GM23248 (cell line): ENCODE measurements at regions not wholly inside any gene's neighbourhood (a gene's known extent, or its start where the extent isn't known, plus 50 kb on each side); places are given as distances from the start of the nearest gene placed in this dataset.

Source experiments
- EZH2 ChIP-seq: fragments of 200-600 bp; sonication (generic); IDR thresholded peaks from 2 replicates; pipeline ENCODE4 v1.6.1; 2018; ENCODE audit warnings: antibody characterized with exemption, mild to moderate bottlenecking; ENCODE audit not compliant: insufficient read depth, poor library complexity, severe bottlenecking
- EZH2phosphoT487 ChIP-seq: fragments of 200-600 bp; sonication (generic); IDR thresholded peaks from 2 replicates; pipeline ENCODE4 v1.6.1; 2018; ENCODE audit warnings: antibody characterized with exemption, moderate library complexity, mild to moderate bottlenecking, low read depth; ENCODE audit not compliant: insufficient read depth

DNA sequence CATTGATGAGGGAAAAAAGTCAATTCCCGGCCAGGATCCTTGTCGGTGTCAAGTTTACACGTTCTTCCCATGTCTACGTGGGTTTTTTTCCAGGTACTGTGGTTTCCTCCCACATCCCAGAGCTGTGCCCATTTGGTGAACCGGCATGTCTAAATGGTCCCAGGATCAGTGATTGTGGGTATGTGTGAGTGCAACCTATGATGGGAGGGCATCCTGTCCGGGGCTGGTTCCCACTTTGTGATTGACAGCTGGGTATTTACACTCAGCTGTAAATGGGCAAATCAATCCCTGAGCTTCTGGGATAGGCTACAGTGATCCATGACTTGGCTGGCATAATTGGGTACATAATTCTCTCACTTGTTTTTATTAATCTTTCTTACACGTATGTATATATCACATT is 91.2 kb upstream of the IRX6 start:
- TF ChIP-seq EZH2 (no peak), EZH2phosphoT487 (no peak)
